K562 (cell line): ENCODE measurements at regions not wholly inside any gene's neighbourhood (a gene's known extent, or its start where the extent isn't known, plus 50 kb on each side); places are given as distances from the start of the nearest gene placed in this dataset.

Experiments
- ATAC-seq: fragments of 200-7000 bp; cut with Tn5 transposase; 3 replicates; pipeline ENCODE4 v1.9.1; 2020; ENCODE audit warnings: moderate library complexity
- BruUV-seq: library from RNA; stranded (reverse); fragments of 400-500 nt; replicated peaks from 2 replicates; lab custom pipeline; 2021; lab: Mats Ljungman, UMichigan
- CTCF ChIA-PET: fragments of 300-600 bp; formaldehyde crosslinking; extraction: SDS; loops from one replicate; lab custom pipeline; 2021; ENCODE audit warnings: low intra/inter-chr PET ratio; lab: Yijun Ruan, JAX
- POLR2A ChIA-PET: fragments of 300-600, 350-650 bp; sonication (Branson Sonifier 250); formaldehyde crosslinking; extraction: SDS; loops from one replicate; lab custom pipeline; 2021; ENCODE audit warnings: antibody characterized with exemption, inconsistent platforms; lab: Yijun Ruan, JAX
- DNase-seq, 4 experiments: peaks; one replicate each; pipeline versions ENCODE4 v3.0.0 to v3.0.0-alpha.2; 2011 to 2018; ENCODE audit warnings: low spot score in 3 of 4, mixed read lengths in 3 of 4; ENCODE audit errors: extremely low read depth in 1 of 4
- FAIRE-seq: peaks from 2 replicates; lab custom pipeline; 2011; peaks lifted over from hg19 to GRCh38; lab: Jason Lieb, UNC
- H2AFZ ChIP-seq: 2 replicates; pipeline ENCODE4 v1.6.0; 2011; ENCODE audit warnings: low read depth, low read length, control low read depth, inconsistent platforms
- H3K27ac ChIP-seq: fragments of 200-600 bp; 3 replicates; pipeline ENCODE4 v1.8.0; 2011; ENCODE audit warnings: low read depth, mild to moderate bottlenecking, control low read depth, inconsistent platforms, low read length, moderate library complexity, mixed read lengths; ENCODE audit errors: extremely low read depth
- H3K27me3 ChIP-seq, 2 experiments: fragments of 300-600 bp in 1 of 2; 2 replicates in 1 of 2; 3 replicates in 1 of 2; pipeline versions ENCODE4 v1.6.0 to v1.8.0; 2011; ENCODE audit warnings: inconsistent platforms in 2 of 2, low read length in 2 of 2, mild to moderate bottlenecking in 1 of 2, mixed read lengths in 1 of 2, moderate library complexity in 1 of 2; ENCODE audit not compliant: control insufficient read depth in 2 of 2, insufficient read depth in 2 of 2
- H3K36me3 ChIP-seq: fragments of 300-600 bp; 3 replicates; pipeline ENCODE4 v1.8.0; 2011; ENCODE audit warnings: mild to moderate bottlenecking, low read length, inconsistent platforms; ENCODE audit not compliant: control insufficient read depth, insufficient read depth
- H3K4me1 ChIP-seq, 2 experiments: fragments of 200-600 bp in 1 of 2; replicated peaks in 1 of 2; 2 replicates in 1 of 2; 3 replicates in 1 of 2; pipeline versions ENCODE4 v1.5.1 to v1.8.0; 2011; ENCODE audit warnings: inconsistent platforms in 2 of 2, low read length in 2 of 2, mild to moderate bottlenecking in 1 of 2, mixed read lengths in 1 of 2, moderate library complexity in 1 of 2; ENCODE audit not compliant: control insufficient read depth in 2 of 2, insufficient read depth in 2 of 2
- H3K4me2 ChIP-seq: 2 replicates; pipeline ENCODE4 v1.6.1; 2011; ENCODE audit warnings: low read length, control low read depth, inconsistent platforms, mixed read lengths; ENCODE audit not compliant: insufficient read depth
- H3K4me3 ChIP-seq: fragments of 200-600 bp; sonication (generic), shearing (Covaris generic); 2 replicates; pipeline ENCODE4 v1.5.1; 2016; ENCODE audit warnings: control low read depth, inconsistent platforms
- H3K79me2 ChIP-seq: fragments of 200-600 bp; 3 replicates; pipeline ENCODE4 v1.8.0; 2011; ENCODE audit warnings: low read length, inconsistent platforms; ENCODE audit not compliant: control insufficient read depth, insufficient read depth
- H3K9ac ChIP-seq, 2 experiments: 2 replicates each; pipeline versions ENCODE4 v1.6.0 to v1.6.1; 2011; ENCODE audit warnings: low read depth in 2 of 2, low read length in 2 of 2, control low read depth in 1 of 2, inconsistent platforms in 1 of 2, mild to moderate bottlenecking in 1 of 2, mixed read lengths in 1 of 2; ENCODE audit not compliant: insufficient read depth in 1 of 2
- H3K9me1 ChIP-seq: one replicate; pipeline ENCODE4 v1.6.0; 2011; ENCODE audit warnings: inconsistent platforms, mild to moderate bottlenecking, low read length, moderate library complexity; ENCODE audit not compliant: control insufficient read depth, insufficient read depth
- H3K9me3 ChIP-seq: replicated peaks from 2 replicates; pipeline ENCODE4 v1.5.1; 2011; ENCODE audit warnings: low read depth, low read length, inconsistent platforms; ENCODE audit not compliant: control insufficient read depth, insufficient read depth
- H4K20me1 ChIP-seq: replicated peaks from 2 replicates; pipeline ENCODE4 v1.6.1; 2011; ENCODE audit warnings: low read length, inconsistent platforms, mixed read lengths; ENCODE audit not compliant: control insufficient read depth, insufficient read depth
- BDP1 ChIP-seq: IDR thresholded peaks from 3 replicates; pipeline ENCODE4 v1.6.1; 2011; ENCODE audit not compliant: insufficient read length, insufficient read depth
- CCNT2 ChIP-seq: IDR thresholded peaks from 2 replicates; pipeline ENCODE4 v1.6.1; 2011; ENCODE audit warnings: borderline replicate concordance, low read depth, mild to moderate bottlenecking, moderate library complexity, mixed read lengths, low read length; ENCODE audit not compliant: insufficient read length; ENCODE audit errors: extremely low read depth
- EP400 ChIP-seq: fragments of 450-650 bp; IDR thresholded peaks from 2 replicates; pipeline ENCODE4 v1.6.1; 2017; ENCODE audit warnings: antibody characterized with exemption, mild to moderate bottlenecking, moderate library complexity
- RBM39 ChIP-seq: fragments of 200-400 bp; formaldehyde crosslinking; optimal IDR thresholded peaks from 2 replicates; pipeline ENCODE3; 2018; ENCODE audit warnings: low read depth, low read length
- SP2 ChIP-seq: IDR thresholded peaks from 2 replicates; pipeline ENCODE4 v1.6.1; 2011; ENCODE audit warnings: mild to moderate bottlenecking, low read depth, low read length, moderate library complexity; ENCODE audit not compliant: poor library complexity, severe bottlenecking; ENCODE audit errors: extremely low read depth
- WGBS: fragments of 100-300 bp; shearing (Covaris generic); methylation state at CpG from one replicate; pipeline ENCODE4 v1.1.6; 2016; ENCODE audit warnings: low coverage, mixed read lengths; ENCODE audit not compliant: insufficient coverage; ENCODE audit errors: missing lambda C conversion rate; 5-methylcytosine and 5-hydroxymethylcytosine counted together
- in situ Hi-C: fragments of 300-500 bp; cut with MboI; formaldehyde crosslinking; loops from 4 replicates; pipeline ENCODE4 v1.15.0; 2018; ENCODE audit warnings: inconsistent platforms, mixed read lengths
- intact Hi-C: fragments of 100-400 bp; cut with micrococcal nuclease; formaldehyde crosslinking; loops from 2 replicates; pipeline ENCODE4 v1.14.2; 2022
- TF ChIP-seq, protein P1 (sequence below): fragments of 250-450 bp; sonication (Bioruptor Pico); IDR thresholded peaks from 2 replicates; pipeline ENCODE4 v1.8.0; 2021; ENCODE audit warnings: moderate library complexity, mild to moderate bottlenecking, inconsistent platforms
- TF ChIP-seq, protein P2 (sequence below): sonication (generic); formaldehyde crosslinking; IDR thresholded peaks from 2 replicates; pipeline ENCODE4 v1.8.0; 2022; ENCODE audit warnings: missing genetic modification reagents, mild to moderate bottlenecking, moderate library complexity, borderline replicate concordance
- TF ChIP-seq, protein P3 (sequence below): fragments of 250-450 bp; sonication (Bioruptor Pico); IDR thresholded peaks from 2 replicates; pipeline ENCODE4 v1.5.0; 2021

DNA sequence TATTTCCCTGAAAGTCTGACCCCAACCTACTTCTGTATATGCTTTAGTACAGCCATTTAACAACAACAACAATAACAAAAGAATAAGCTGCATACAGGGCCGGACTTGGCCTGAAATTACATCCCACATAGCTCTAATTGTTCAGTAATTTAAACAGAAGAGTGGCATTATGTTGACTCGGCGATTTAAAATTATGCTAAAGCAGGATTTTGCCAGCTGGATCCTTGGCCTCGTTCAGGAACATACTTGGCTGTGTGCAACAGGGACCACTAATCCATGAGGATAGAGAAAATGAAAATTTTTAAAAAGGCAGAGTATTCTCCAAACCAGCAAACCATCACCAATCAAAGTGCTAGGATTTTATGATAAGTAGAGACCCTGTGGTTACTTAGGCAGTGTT lies 433.1 kb upstream of the RBMS3 start (continued):
- TF ChIP-seq CCNT2 (no peak), BDP1 (no peak), EP400 (no peak), RBM39 (no peak)
- TF ChIP-seq, protein P1, sequence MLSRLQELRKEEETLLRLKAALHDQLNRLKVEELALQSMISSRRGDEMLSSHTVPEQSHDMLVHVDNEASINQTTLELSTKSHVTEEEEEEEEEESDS (CRISPR knock-in tag), result no peak

DNA sequence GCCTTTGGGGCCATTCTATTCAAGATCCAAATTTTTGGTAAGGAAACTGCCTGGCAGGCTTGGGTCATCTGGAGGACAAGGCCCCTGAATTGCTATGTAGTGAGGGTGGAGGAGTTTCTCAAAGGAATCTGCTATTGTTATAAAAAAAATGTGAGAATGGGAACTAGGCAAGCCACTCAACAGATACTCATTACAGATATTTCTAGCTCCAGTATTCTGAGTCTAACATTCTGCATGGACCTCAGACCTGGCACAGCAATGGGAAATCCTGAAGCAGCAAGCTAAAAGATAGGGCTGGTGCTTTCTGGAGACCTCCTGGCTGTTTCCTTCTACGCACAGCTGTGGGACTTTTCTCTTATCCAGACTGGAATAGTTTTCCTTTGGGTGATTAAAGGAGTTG lies 430.7 kb upstream of the RBMS3 start:
- no peaks in the 10 kb centered on the region for H4K20me1 ChIP-seq
- H3K9me3 ChIP-seq, result no peaks in the 10 kb centered on the region
- no peaks in the 10 kb centered on the region for H3K4me1 ChIP-seq
- ChIA-PET CTCF (no interaction called here), POLR2A (no interaction called here)
- no peaks in the 10 kb centered on the region for H3K27me3 ChIP-seq
- no peak for DNase-seq
- no peak overlapping the region for H2AFZ ChIP-seq
- H3K9ac ChIP-seq, result no peak overlapping the region
- no TSS peak for BruUV-seq
- FAIRE-seq, result no peak
- H3K36me3 ChIP-seq, result no peaks in the 10 kb centered on the region
- H3K4me3 ChIP-seq, result no peak overlapping the region
- H3K9me1 ChIP-seq, result no peaks in the 10 kb centered on the region
- intact Hi-C loops, result no loop called here
- H3K27ac ChIP-seq, result no peak overlapping the region
- no peak for ATAC-seq
- H3K79me2 ChIP-seq, result no peaks in the 10 kb centered on the region
- H3K4me2 ChIP-seq, result no peak overlapping the region
- WGBS, result 4% methylated on average over 1 of the region's 1 CpG
- in situ Hi-C loops, result no loop called here
- TF ChIP-seq, protein P2, sequence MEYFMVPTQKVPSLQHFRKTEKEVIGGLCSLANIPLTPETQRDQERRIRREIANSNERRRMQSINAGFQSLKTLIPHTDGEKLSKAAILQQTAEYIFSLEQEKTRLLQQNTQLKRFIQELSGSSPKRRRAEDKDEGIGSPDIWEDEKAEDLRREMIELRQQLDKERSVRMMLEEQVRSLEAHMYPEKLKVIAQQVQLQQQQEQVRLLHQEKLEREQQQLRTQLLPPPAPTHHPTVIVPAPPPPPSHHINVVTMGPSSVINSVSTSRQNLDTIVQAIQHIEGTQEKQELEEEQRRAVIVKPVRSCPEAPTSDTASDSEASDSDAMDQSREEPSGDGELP (CRISPR knock-in tag), result no peak
- TF ChIP-seq SP2, result no peak
- TF ChIP-seq, protein P3, sequence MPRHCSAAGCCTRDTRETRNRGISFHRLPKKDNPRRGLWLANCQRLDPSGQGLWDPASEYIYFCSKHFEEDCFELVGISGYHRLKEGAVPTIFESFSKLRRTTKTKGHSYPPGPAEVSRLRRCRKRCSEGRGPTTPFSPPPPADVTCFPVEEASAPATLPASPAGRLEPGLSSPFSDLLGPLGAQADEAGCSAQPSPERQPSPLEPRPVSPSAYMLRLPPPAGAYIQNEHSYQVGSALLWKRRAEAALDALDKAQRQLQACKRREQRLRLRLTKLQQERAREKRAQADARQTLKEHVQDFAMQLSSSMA (CRISPR knock-in tag), result no peak
